Esophagus squamous epithelium (tissue), 4 donors: ENCODE measurements at regions not wholly inside any gene's neighbourhood (a gene's known extent, or its start where the extent isn't known, plus 50 kb on each side); places are given as distances from the start of the nearest gene placed in this dataset.

Experiments used
- CTCF ChIP-seq, 6 experiments: fragments of 450-650 bp in 4 of 6; fragments of 200-600 bp in 2 of 6; sonication (generic) in 2 of 6; IDR thresholded peaks; one replicate each; pipeline ENCODE4 v1.5.1; 2016 to 2019; ENCODE audit warnings: antibody characterized with exemption in 6 of 6, mild to moderate bottlenecking in 4 of 6, moderate library complexity in 4 of 6
- POLR2A ChIP-seq, 4 donors: fragments of 450-650 bp; IDR thresholded peaks; one replicate each; pipeline ENCODE4 v1.6.1; 2017; ENCODE audit warnings: antibody characterized with exemption in 4 of 4, mild to moderate bottlenecking in 4 of 4, moderate library complexity in 3 of 4

GRCh38 chr3:164687902-164688301 lies 390.4 kb downstream of the SI start:
- no peak for TF ChIP-seq CTCF (IDR thresholded peaks at IDR 0.05)
- TF ChIP-seq POLR2A (IDR thresholded peaks at IDR 0.05) = no peak
